GM21723 (cell line): ENCODE measurements at regions not wholly inside any gene's neighbourhood (a gene's known extent, or its start where the extent isn't known, plus 50 kb on each side); places are given as distances from the start of the nearest gene placed in this dataset.

ENCODE experiments used
- ATAC-seq: cut with Tn5 transposase; IDR thresholded peaks from one replicate; pipeline ENCODE4 v1.9.1; 2021; ENCODE audit warnings: mild to moderate bottlenecking, moderate library complexity; ENCODE audit not compliant: unreplicated experiment

GRCh38 chr12:58453306-58453705 is 467.0 kb downstream of the LRIG3 start:
- no peak for ATAC-seq

DNA sequence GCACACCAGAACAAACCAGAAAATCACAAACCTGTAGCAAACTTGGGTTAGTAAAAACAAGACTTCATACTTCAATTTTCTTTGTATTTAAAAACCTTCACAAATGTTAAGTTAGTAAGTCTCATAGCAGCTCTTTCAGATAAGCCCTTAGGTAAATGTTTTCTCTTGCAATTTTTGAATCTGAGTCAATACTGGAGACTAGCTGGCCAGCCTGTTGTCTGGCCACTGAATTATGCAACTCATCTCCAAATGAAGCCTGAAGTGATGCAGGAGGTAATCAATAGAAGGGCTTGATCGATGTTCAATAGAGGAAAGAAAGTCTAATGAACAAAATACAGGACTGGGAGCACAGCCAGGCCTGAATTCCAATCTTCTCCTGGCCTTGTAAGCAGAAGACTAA is 465.2 kb downstream of the LRIG3 start:
- no peak for ATAC-seq

DNA sequence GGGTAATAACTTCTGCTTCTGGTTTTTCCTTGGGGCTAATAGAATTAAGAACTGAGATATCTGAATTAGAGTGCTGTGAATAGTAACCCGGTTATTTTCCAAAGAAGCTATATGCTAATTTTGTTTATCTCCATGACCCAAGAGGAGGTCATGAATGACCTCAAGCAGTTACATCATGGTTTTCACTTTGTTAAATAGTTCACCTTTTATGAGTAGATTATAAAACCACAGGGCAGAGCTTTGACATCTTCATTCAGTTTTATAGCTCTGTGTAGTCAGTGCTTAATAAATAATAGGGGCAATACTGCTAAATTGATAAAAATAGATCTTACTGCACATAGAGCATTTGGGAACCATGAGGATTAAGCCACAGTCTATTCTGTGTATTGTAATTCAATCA is 462.2 kb downstream of the LRIG3 start:
- ATAC-seq = no peak

GRCh38 chr12:58459191-58459590 is 461.1 kb downstream of the LRIG3 start:
- no peak for ATAC-seq

DNA sequence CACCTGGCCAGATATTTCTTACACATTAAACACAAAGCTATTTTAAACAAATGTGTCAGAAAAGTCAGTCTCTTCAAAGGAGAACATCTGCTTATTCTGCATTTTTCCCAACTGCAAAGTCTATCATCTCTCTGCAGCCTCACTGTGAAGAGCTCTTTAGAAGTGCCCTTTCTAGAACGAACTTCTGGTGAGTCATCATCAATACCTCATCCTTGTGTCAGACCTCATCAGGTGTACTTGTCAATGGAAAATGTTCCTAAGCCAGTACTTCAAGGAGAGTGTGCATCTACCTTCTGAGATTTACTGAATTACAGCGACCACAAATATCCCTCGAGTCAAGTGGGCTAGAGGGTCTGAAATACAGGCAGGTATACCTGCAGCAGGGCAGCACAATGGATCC is 457.3 kb downstream of the LRIG3 start:
- ATAC-seq = no peak

- no peak for ATAC-seq
Observed at GRCh38 chr12:58465418-58465817, 454.9 kb downstream of the LRIG3 start.

- ATAC-seq = no peak
Observed at GRCh38 chr12:58470266-58471010, 449.9 kb downstream of the LRIG3 start.

DNA sequence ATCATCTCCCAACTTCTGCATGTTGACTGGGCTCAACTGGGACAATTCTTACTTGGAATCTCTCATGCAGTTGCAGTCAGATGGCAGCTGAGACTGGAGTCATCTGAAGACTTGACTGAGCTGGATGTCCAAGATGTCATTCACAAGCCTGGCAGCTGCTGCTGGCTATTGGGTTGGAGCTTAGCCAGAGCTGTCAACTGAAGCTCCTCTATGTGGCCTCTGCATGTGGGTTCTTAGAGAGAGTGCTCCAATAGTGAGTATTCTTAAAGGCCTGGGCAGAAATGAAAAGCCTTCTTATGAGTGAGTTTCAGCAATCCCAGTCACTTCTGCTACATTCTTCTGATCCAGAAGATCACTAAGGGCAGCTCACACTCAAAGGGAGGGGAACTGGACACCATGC is 440.9 kb downstream of the LRIG3 start:
- ATAC-seq = no peak

GRCh38 chr12:58481811-58482210 is 438.5 kb downstream of the LRIG3 start:
- ATAC-seq = no peak

DNA sequence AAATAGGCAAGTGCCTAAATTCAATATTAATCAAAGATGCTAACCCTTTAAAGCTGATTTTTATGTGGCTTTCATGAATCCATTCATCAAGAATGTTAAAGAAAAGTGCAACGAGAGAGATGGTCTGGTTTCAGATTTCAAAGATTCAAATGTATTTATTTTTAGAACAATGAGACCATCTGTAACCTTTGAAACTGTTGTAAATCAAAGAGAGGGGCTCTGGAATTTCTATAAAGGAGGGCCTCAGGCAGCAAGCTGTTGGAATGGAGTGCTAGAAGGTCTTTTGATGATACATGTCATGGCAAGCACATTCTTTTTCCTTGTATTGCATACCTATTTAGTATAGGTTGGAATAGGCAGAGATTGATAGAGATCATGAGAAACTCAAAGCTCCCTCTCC is 433.0 kb downstream of the LRIG3 start:
- ATAC-seq = no peak

GRCh38 chr12:58487678-58488161 is 432.6 kb downstream of the LRIG3 start:
- ATAC-seq = no peak

GRCh38 chr12:58489394-58489793 is 430.9 kb downstream of the LRIG3 start:
- no peak for ATAC-seq

DNA sequence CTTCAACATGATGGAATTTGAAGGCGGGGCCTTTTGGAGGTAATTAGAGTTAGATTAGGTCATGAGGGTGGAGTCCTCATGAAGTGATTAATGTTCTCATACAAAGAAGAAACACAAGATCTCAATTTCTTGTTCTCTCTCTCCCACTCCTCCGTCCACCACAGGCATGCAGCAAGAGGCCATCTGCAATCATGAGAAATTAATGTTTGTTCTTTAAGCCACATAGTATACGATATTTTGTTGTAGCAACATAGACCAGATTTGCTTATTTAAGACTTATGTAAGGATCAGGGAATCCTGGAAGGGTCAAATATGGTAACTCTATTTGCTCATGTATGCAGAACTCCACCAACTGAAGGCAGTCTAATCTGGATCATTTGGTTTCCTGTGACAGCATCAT is 429.0 kb downstream of the LRIG3 start:
- ATAC-seq = no peak

DNA sequence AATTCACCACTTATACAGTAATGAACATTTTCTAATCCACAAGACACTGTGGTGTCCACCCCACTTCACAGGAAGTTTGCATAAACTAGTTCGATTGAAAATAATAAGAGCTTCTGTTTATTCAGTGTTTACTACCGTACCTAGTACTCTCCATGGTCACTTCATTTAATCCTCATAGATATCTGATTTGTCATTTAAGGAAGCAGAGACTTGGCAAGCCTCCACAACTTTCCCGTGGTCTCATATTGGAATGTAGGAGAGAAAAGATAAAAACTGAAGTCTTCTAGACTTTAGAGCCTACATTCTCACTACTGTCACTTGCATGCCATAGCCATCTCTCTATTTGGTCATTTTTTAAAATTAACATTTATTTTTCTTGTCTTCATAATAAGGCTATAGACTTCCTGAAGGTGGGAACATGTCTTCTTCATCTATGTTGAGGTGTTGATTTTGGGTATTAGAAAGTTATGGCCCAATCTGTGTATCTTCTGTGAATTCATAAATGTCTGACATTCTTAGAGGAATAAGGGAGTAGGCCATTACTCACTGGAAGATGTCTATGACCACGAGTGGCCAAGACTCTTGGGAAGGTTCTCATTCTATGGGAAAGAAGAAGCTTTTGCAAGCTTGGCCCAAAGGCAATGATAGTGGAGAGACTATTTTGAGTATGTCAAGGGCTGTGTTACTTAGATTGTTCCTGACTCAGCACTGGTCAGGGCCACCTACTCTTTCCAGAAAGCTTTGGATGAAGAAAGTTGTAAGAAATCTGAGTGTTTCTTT is 423.7 kb downstream of the LRIG3 start:
- ATAC-seq = no peak

DNA sequence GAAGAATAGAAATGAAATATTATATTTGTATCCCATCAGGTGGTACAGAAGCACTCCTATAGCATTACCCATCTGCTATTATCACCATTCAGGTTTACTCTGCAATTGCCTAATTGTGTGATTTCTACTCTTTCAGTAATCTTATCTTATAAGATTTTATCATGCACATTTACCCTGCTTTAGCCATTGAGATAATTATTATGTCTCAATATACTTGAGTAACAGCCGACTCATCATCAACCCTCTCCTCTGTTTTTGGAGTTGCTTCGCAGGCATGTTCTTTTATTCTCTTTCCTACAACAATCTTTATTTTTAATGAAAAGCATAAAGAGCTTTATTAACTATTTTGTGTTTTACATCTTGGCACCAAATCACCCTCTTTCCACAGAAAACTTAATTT is 419.9 kb downstream of the LRIG3 start:
- no peak for ATAC-seq

- ATAC-seq = no peak
Observed at GRCh38 chr12:58502226-58502625, 418.1 kb downstream of the LRIG3 start.

- ATAC-seq = no peak
Observed at GRCh38 chr12:58502841-58503240, 417.5 kb downstream of the LRIG3 start.

GRCh38 chr12:58503731-58504130 is 416.6 kb downstream of the LRIG3 start:
- ATAC-seq = no peak

DNA sequence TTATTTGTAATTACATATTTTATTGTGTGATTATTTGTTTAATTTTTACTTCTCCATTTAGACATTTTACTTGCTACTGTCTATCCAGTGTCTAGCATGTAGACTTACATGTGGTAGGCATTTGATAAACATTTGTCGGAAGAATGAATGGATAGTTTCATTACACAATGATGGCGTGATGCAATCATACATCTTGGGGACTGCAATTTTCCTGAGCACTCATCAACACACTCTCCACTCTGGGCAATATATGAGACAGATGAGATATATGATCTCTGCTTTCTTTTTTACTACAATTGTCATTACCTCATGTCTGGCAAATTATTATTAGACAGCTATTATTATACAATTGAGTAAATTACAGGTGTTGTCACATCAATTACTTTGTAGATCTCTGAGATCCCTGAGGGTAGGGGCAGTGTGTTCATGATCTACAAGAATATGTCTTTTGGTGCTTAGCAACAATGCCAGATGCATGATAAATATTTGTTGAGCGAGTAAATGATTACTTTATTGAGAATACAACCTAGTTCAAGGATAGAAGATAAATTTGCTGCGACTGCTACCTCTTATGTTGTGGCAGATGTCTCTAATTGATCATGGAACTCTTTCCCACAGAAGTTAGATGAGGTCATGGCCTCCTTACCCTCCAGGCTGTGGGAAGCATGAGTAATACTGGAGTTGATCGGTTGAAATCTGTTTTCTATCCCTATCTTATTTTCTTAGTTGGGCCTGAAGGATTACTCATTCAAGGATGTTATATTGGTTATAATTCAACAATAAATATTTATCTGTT is 416.0 kb downstream of the LRIG3 start:
- no peak for ATAC-seq

- no peak for ATAC-seq
Observed at GRCh38 chr12:58509116-58509885, 411.0 kb downstream of the LRIG3 start.
